Gastrocnemius medialis (tissue), 4 donors: ENCODE measurements at regions not wholly inside any gene's neighbourhood (a gene's known extent, or its start where the extent isn't known, plus 50 kb on each side); places are given as distances from the start of the nearest gene placed in this dataset.

Experiments used
- POLR2A ChIP-seq, 2 donors: fragments of 450-650 bp; IDR thresholded peaks; one replicate each; pipeline ENCODE4 v1.6.1; 2017; ENCODE audit warnings: antibody characterized with exemption in 2 of 2, mild to moderate bottlenecking in 2 of 2, moderate library complexity in 2 of 2
- TF ChIP-seq, protein P1 (sequence below), 5 experiments: fragments of 450-650 bp in 3 of 5; fragments of 200-600 bp in 2 of 5; sonication (generic) in 2 of 5; IDR thresholded peaks in 4 of 5; conservative IDR thresholded peaks in 1 of 5; 1 replicate in 4 of 5; 2 replicates in 1 of 5; pipeline ENCODE4 v1.5.1; 2016 to 2019; ENCODE audit warnings: antibody characterized with exemption in 5 of 5, mild to moderate bottlenecking in 3 of 5, moderate library complexity in 3 of 5

DNA sequence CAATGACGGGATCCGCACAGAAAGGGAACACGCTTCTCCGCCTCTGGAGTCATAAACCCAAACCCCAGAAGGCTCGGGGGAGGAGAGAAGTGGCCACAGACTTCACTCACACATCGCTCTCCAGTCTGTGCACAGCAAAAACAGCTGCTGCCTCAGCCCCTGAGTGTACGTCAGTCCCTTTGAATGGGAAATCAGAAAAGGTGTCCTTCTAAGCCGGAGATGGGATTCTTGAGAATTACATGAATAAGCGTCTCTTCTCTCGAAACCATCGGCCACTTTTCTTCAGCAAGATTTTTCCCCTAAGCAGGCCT lies 78.3 kb downstream of the PDCL3 start:
- TF ChIP-seq, protein P1, sequence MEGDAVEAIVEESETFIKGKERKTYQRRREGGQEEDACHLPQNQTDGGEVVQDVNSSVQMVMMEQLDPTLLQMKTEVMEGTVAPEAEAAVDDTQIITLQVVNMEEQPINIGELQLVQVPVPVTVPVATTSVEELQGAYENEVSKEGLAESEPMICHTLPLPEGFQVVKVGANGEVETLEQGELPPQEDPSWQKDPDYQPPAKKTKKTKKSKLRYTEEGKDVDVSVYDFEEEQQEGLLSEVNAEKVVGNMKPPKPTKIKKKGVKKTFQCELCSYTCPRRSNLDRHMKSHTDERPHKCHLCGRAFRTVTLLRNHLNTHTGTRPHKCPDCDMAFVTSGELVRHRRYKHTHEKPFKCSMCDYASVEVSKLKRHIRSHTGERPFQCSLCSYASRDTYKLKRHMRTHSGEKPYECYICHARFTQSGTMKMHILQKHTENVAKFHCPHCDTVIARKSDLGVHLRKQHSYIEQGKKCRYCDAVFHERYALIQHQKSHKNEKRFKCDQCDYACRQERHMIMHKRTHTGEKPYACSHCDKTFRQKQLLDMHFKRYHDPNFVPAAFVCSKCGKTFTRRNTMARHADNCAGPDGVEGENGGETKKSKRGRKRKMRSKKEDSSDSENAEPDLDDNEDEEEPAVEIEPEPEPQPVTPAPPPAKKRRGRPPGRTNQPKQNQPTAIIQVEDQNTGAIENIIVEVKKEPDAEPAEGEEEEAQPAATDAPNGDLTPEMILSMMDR (IDR thresholded peaks at IDR 0.05 in 4 of 5, conservative IDR thresholded peaks at IDR 0.05 in 1 of 5): no peak
- TF ChIP-seq POLR2A (IDR thresholded peaks at IDR 0.05): no peak
